IMR-90 (cell line): ENCODE measurements at regions not wholly inside any gene's neighbourhood (a gene's known extent, or its start where the extent isn't known, plus 50 kb on each side); places are given as distances from the start of the nearest gene placed in this dataset.

Source experiments
- ATAC-seq: fragments of 200-7000 bp; cut with Tn5 transposase; 2 replicates; pipeline ENCODE4 v1.9.1; 2020; ENCODE audit warnings: low read depth, mild to moderate bottlenecking, moderate library complexity
- BruUV-seq: library from RNA; stranded (reverse); fragments of 400-500 nt; replicated peaks from 2 replicates; lab custom pipeline; 2021; lab: Mats Ljungman, UMichigan
- CTCF ChIA-PET: fragments of 300-600 bp; formaldehyde crosslinking; extraction: SDS; loops from one replicate; lab custom pipeline; 2021; ENCODE audit warnings: antibody characterized with exemption; lab: Yijun Ruan, JAX
- POLR2A ChIA-PET: fragments of 300-600 bp; sonication (Branson Sonifier 250); formaldehyde crosslinking; loops from one replicate; lab custom pipeline; 2022; ENCODE audit warnings: antibody characterized with exemption; ENCODE audit not compliant: unreplicated experiment; lab: Charles Lee
- DNase-seq: peaks from one replicate; pipeline ENCODE4 v3.0.0; 2013
- H2AFZ ChIP-seq: replicated peaks from 2 replicates; pipeline ENCODE3; 2013; ENCODE audit warnings: low read length, mild to moderate bottlenecking; ENCODE audit not compliant: poor library complexity
- H2AK5ac ChIP-seq: 2 replicates; pipeline ENCODE4 v1.6.1; 2013; ENCODE audit warnings: low read depth, low read length, inconsistent platforms
- H2AK9ac ChIP-seq: replicated peaks from 2 replicates; pipeline ENCODE3; 2013; ENCODE audit warnings: mild to moderate bottlenecking, low read depth, low read length, moderate library complexity; ENCODE audit not compliant: poor library complexity
- H2BK120ac ChIP-seq: 2 replicates; pipeline ENCODE4 v1.6.1; 2013; ENCODE audit warnings: low read depth, low read length, inconsistent platforms
- H2BK15ac ChIP-seq: 3 replicates; pipeline ENCODE4 v1.6.1; 2013; ENCODE audit warnings: low read depth, low read length, inconsistent platforms
- H2BK20ac ChIP-seq: 2 replicates; pipeline ENCODE4 v1.6.1; 2013; ENCODE audit warnings: low read depth, mild to moderate bottlenecking, inconsistent platforms, low read length, moderate library complexity
- H2BK5ac ChIP-seq: 2 replicates; pipeline ENCODE4 v1.6.1; 2013; ENCODE audit warnings: mild to moderate bottlenecking, low read depth, low read length, inconsistent platforms; ENCODE audit not compliant: poor library complexity, severe bottlenecking
- H3K14ac ChIP-seq: replicated peaks from 2 replicates; pipeline ENCODE4 v1.6.1; 2013; ENCODE audit warnings: low read depth, low read length, inconsistent platforms
- H3K18ac ChIP-seq: 2 replicates; pipeline ENCODE4 v1.6.1; 2013; ENCODE audit warnings: low read depth, low read length, control low read depth
- H3K23ac ChIP-seq: 2 replicates; pipeline ENCODE4 v1.6.1; 2013; ENCODE audit warnings: low read depth, low read length, inconsistent platforms
- H3K27ac ChIP-seq: 2 replicates; pipeline ENCODE4 v1.5.1; 2013; ENCODE audit warnings: mild to moderate bottlenecking, control low read depth, low read length; ENCODE audit not compliant: insufficient read depth
- H3K27me3 ChIP-seq: 2 replicates; pipeline ENCODE4 v1.6.1; 2013; ENCODE audit warnings: low read length; ENCODE audit not compliant: control insufficient read depth, insufficient read depth
- H3K36me3 ChIP-seq: 2 replicates; pipeline ENCODE4 v1.6.1; 2013; ENCODE audit warnings: low read length, mixed read lengths; ENCODE audit not compliant: control insufficient read depth, insufficient read depth
- H3K4ac ChIP-seq: 2 replicates; pipeline ENCODE4 v1.6.1; 2013; ENCODE audit warnings: low read depth, low read length, inconsistent platforms
- H3K4me1 ChIP-seq: 2 replicates; pipeline ENCODE4 v1.6.1; 2013; ENCODE audit warnings: low read length, mixed read lengths; ENCODE audit not compliant: control insufficient read depth, insufficient read depth
- H3K4me2 ChIP-seq: 2 replicates; pipeline ENCODE4 v1.6.1; 2013; ENCODE audit warnings: low read depth, mild to moderate bottlenecking, control low read depth, low read length, moderate library complexity
- H3K4me3 ChIP-seq: 2 replicates; pipeline ENCODE4 v1.5.1; 2013; ENCODE audit warnings: low read depth, mild to moderate bottlenecking, control low read depth, low read length, moderate library complexity; ENCODE audit not compliant: insufficient read depth
- H3K56ac ChIP-seq: 2 replicates; pipeline ENCODE4 v1.6.1; 2013; ENCODE audit warnings: low read length, inconsistent platforms; ENCODE audit not compliant: insufficient read depth; ENCODE audit errors: extremely low read depth
- H3K79me1 ChIP-seq, 2 experiments: 2 replicates each; pipeline ENCODE4 v1.6.1; 2013; ENCODE audit warnings: low read length in 2 of 2, inconsistent platforms in 1 of 2, low read depth in 1 of 2
- H3K9ac ChIP-seq: 2 replicates; pipeline ENCODE4 v1.6.1; 2013; ENCODE audit warnings: low read depth, low read length, control low read depth
- H3K9me1 ChIP-seq: 2 replicates; pipeline ENCODE4 v1.6.1; 2013; ENCODE audit warnings: low read length, inconsistent platforms; ENCODE audit not compliant: insufficient read depth
- H3K9me3 ChIP-seq: 2 replicates; pipeline ENCODE4 v1.6.1; 2013; ENCODE audit warnings: low read length; ENCODE audit not compliant: control insufficient read depth, insufficient read depth
- H4K20me1 ChIP-seq: 2 replicates; pipeline ENCODE4 v1.6.1; 2013; ENCODE audit warnings: low read length, inconsistent platforms; ENCODE audit not compliant: insufficient read depth
- H4K5ac ChIP-seq: 2 replicates; pipeline ENCODE4 v1.6.1; 2013; ENCODE audit warnings: mild to moderate bottlenecking, low read depth, low read length, control low read depth
- H4K8ac ChIP-seq, 2 experiments: 2 replicates each; pipeline ENCODE4 v1.6.1; 2013; ENCODE audit warnings: low read depth in 2 of 2, low read length in 2 of 2, control low read depth in 1 of 2, inconsistent platforms in 1 of 2
- H4K91ac ChIP-seq: 2 replicates; pipeline ENCODE4 v1.6.1; 2013; ENCODE audit warnings: low read depth, low read length, inconsistent platforms; ENCODE audit not compliant: insufficient read depth
- BHLHE40 ChIP-seq: fragments of 150-350 bp; IDR thresholded peaks from 2 replicates; pipeline ENCODE4 v1.6.1; 2016; ENCODE audit warnings: mild to moderate bottlenecking, low read depth, low read length
- CEBPB ChIP-seq: IDR thresholded peaks from 2 replicates; pipeline ENCODE4 v1.6.1; 2012; ENCODE audit warnings: low read depth, low read length, improper control_type of control experiment
- CHD1 ChIP-seq: IDR thresholded peaks from 2 replicates; pipeline ENCODE4 v1.6.1; 2012; ENCODE audit warnings: low read depth, low read length, improper control_type of control experiment
- CTCF ChIP-seq: conservative IDR thresholded peaks from 2 replicates; pipeline ENCODE4 v1.5.1; 2012; ENCODE audit warnings: mild to moderate bottlenecking, low read depth, low read length, improper control_type of control experiment
- ELK1 ChIP-seq: fragments of 150-350 bp; IDR thresholded peaks from 2 replicates; pipeline ENCODE4 v1.6.1; 2016; ENCODE audit warnings: low read depth, mild to moderate bottlenecking, low read length, moderate library complexity, borderline replicate concordance
- FOS ChIP-seq: fragments of 150-350 bp; IDR thresholded peaks from 2 replicates; pipeline ENCODE4 v1.6.1; 2016; ENCODE audit warnings: low read depth, low read length
- MAFK ChIP-seq: IDR thresholded peaks from 2 replicates; pipeline ENCODE4 v1.6.1; 2012; ENCODE audit warnings: low read depth, low read length, improper control_type of control experiment
- MAZ ChIP-seq: IDR thresholded peaks from 2 replicates; pipeline ENCODE4 v1.6.1; 2012; ENCODE audit warnings: low read depth, mild to moderate bottlenecking, low read length, improper control_type of control experiment, moderate library complexity, borderline replicate concordance
- MXI1 ChIP-seq: IDR thresholded peaks from 2 replicates; pipeline ENCODE4 v1.6.1; 2012; ENCODE audit warnings: low read depth, mild to moderate bottlenecking, low read length, moderate library complexity, borderline replicate concordance
- NFE2L2 ChIP-seq: fragments of 150-350 bp; IDR thresholded peaks from 2 replicates; pipeline ENCODE4 v1.6.1; 2016; ENCODE audit warnings: low read depth, mild to moderate bottlenecking, low read length
- POLR2A ChIP-seq: IDR thresholded peaks from 2 replicates; pipeline ENCODE4 v1.6.1; 2012; ENCODE audit warnings: mild to moderate bottlenecking, low read depth, low read length
- RAD21 ChIP-seq: IDR thresholded peaks from 2 replicates; pipeline ENCODE4 v1.6.1; 2012; ENCODE audit warnings: low read length, improper control_type of control experiment
- RCOR1 ChIP-seq: IDR thresholded peaks from 2 replicates; pipeline ENCODE4 v1.6.1; 2012; ENCODE audit warnings: mild to moderate bottlenecking, low read length, improper control_type of control experiment; ENCODE audit not compliant: insufficient replicate concordance
- RFX5 ChIP-seq: IDR thresholded peaks from 2 replicates; pipeline ENCODE4 v1.8.0; 2012; ENCODE audit warnings: low read depth, mild to moderate bottlenecking, low read length, moderate library complexity
- USF2 ChIP-seq: fragments of 150-350 bp; IDR thresholded peaks from 2 replicates; pipeline ENCODE4 v1.6.1; 2017; ENCODE audit warnings: mild to moderate bottlenecking, antibody characterized with exemption, low read length, low read depth
- WGBS, 2 experiments: methylation state at CpG; one replicate each; pipeline versions ENCODE4 v1.1.5 to v1.1.7; 2013; ENCODE audit warnings: missing lambda C conversion rate in 2 of 2; ENCODE audit not compliant: insufficient read length in 1 of 2; ENCODE audit errors: extremely low coverage in 2 of 2; 5-methylcytosine and 5-hydroxymethylcytosine counted together
- dilution Hi-C: fragments of 300-500 bp; cut with HindIII; formaldehyde crosslinking; loops from one replicate; pipeline ENCODE4 v1.14.3; 2018; ENCODE audit warnings: low sequenced_read_pairs; ENCODE audit not compliant: unreplicated experiment
- in situ Hi-C: fragments of 300-500 bp; cut with MboI; formaldehyde crosslinking; loops from 3 replicates; pipeline ENCODE4 v1.14.3; 2019; ENCODE audit warnings: low sequenced_read_pairs, inconsistent platforms, mixed read lengths
- intact Hi-C: fragments of 100-400 bp; cut with micrococcal nuclease; formaldehyde crosslinking; loops from 2 replicates; pipeline ENCODE4 v1.10.0; 2022

DNA sequence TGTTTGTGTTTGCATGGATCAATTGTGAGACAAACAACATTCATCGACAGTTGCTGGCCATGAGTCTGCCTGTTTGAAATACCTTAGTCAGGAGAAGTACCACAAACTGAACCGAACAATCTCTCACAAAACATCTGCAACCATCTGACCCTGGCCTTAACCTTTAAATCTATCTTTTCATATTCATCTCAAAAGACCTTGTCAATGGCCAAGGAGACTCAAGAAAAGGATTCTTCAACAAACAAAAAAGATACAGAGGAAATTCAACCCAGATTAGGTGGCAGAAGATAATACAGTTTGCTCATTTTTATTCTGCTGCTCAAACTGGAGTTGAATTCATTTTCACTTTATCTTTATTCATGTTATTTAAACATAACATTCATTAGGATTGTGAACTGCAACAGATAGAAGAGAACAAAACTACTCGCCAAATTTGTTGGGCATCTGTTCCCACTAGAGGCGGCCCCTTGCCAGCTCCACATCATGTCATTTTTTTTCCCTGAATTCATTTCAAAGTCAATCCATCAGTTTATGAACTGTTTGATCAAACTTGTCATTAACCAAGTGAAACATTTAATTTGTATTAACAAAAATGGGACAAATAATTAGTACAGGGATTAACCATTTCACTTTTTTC is 152.3 kb upstream of the OTX2 start:
- no peak overlapping the region for H3K4ac ChIP-seq
- ATAC-seq (no peak), DNase-seq (no peak)
- no peak overlapping the region for H3K23ac ChIP-seq
- H4K91ac ChIP-seq, result no peak overlapping the region
- dilution Hi-C loops (no loop called here), intact Hi-C loops (no loop called here), in situ Hi-C loops (no loop called here)
- no peak overlapping the region for H2AFZ ChIP-seq
- H3K27me3 ChIP-seq, result no peaks in the 10 kb centered on the region
- H3K9me3 ChIP-seq, result 0 out of 2 replicates have a peak, but pooled peaks cover 1% of the 10 kb centered on the region
- H3K9me1 ChIP-seq, result no peaks in the 10 kb centered on the region
- no peak overlapping the region for H3K27ac ChIP-seq
- no peaks in the 10 kb centered on the region for H3K79me1 ChIP-seq
- no peak overlapping the region for H3K4me3 ChIP-seq
- H2BK15ac ChIP-seq, result no peak overlapping the region
- H2AK5ac ChIP-seq, result no peak overlapping the region
- no peak overlapping the region for H2AK9ac ChIP-seq
- BruUV-seq, result no TSS peak
- no peaks in the 10 kb centered on the region for H4K20me1 ChIP-seq
- ChIA-PET CTCF (no interaction called here), POLR2A (no interaction called here)
- H3K56ac ChIP-seq, result no peak overlapping the region
- no peak overlapping the region for H3K9ac ChIP-seq
- no peaks in the 10 kb centered on the region for H3K4me1 ChIP-seq
- H3K4me2 ChIP-seq, result no peak overlapping the region
- H2BK20ac ChIP-seq, result no peak overlapping the region
- TF ChIP-seq RAD21, result no peak
- no peak for TF ChIP-seq NFE2L2
- no peak for TF ChIP-seq CTCF
- TF ChIP-seq FOS, result no peak
- no peak for TF ChIP-seq RFX5
- no peak for TF ChIP-seq ELK1
- no peak for TF ChIP-seq POLR2A
- TF ChIP-seq RCOR1, result no peak
- no peak for TF ChIP-seq CHD1
- TF ChIP-seq USF2, result no peak
- TF ChIP-seq MAFK, result no peak
- TF ChIP-seq MXI1, result no peak
- no peak for TF ChIP-seq MAZ
- no peak for TF ChIP-seq BHLHE40
- TF ChIP-seq CEBPB, result no peak
- no peak overlapping the region for H4K5ac ChIP-seq
- H2BK120ac ChIP-seq, result no peak overlapping the region
- no peak overlapping the region for H3K18ac ChIP-seq
- no peak overlapping the region for H3K14ac ChIP-seq
- H4K8ac ChIP-seq, result no peak overlapping the region
- no CpG with 5 or more reads among the region's 4 CpGs for WGBS, 2 experiments
- no peak overlapping the region for H2BK5ac ChIP-seq
- H3K36me3 ChIP-seq, result no peaks in the 10 kb centered on the region
